H9 (cell line): ENCODE measurements at regions not wholly inside any gene's neighbourhood (a gene's known extent, or its start where the extent isn't known, plus 50 kb on each side); places are given as distances from the start of the nearest gene placed in this dataset.

Source experiments
- DNase-seq: peaks from one replicate; pipeline ENCODE4 v3.0.0-alpha.2; 2017
- H2AFZ ChIP-seq: one replicate; pipeline ENCODE4 v1.6.1; 2013; ENCODE audit warnings: mild to moderate bottlenecking, low read length, control low read depth, moderate library complexity
- H2AK5ac ChIP-seq: 2 replicates; pipeline ENCODE4 v1.6.1; 2013; ENCODE audit warnings: low read length, control low read depth, mixed read lengths; ENCODE audit not compliant: insufficient read length
- H2BK120ac ChIP-seq: one replicate; pipeline ENCODE4 v1.6.1; 2013; ENCODE audit warnings: low read depth, mild to moderate bottlenecking, low read length, control low read depth, inconsistent platforms; ENCODE audit not compliant: poor library complexity, severe bottlenecking
- H2BK12ac ChIP-seq: 2 replicates; pipeline ENCODE4 v1.6.1; 2013; ENCODE audit warnings: low read length, control low read depth, mixed read lengths, low read depth; ENCODE audit not compliant: insufficient read length
- H2BK15ac ChIP-seq: 2 replicates; pipeline ENCODE4 v1.6.1; 2013; ENCODE audit warnings: low read depth, low read length, control low read depth
- H2BK20ac ChIP-seq: one replicate; pipeline ENCODE4 v1.6.1; 2013; ENCODE audit warnings: low read depth, mild to moderate bottlenecking, low read length, control low read depth, inconsistent platforms; ENCODE audit not compliant: poor library complexity, severe bottlenecking
- H2BK5ac ChIP-seq: 2 replicates; pipeline ENCODE4 v1.6.1; 2013; ENCODE audit warnings: low read length, control low read depth, mixed read lengths; ENCODE audit not compliant: insufficient read length
- H3K14ac ChIP-seq: 2 replicates; pipeline ENCODE4 v1.6.1; 2013; ENCODE audit warnings: low read length, control low read depth; ENCODE audit not compliant: insufficient read depth
- H3K18ac ChIP-seq: 2 replicates; pipeline ENCODE4 v1.6.1; 2013; ENCODE audit warnings: low read depth, mild to moderate bottlenecking, mixed read lengths, low read length, control low read depth; ENCODE audit not compliant: insufficient read length
- H3K23ac ChIP-seq: 2 replicates; pipeline ENCODE4 v1.6.1; 2013; ENCODE audit warnings: low read length, control low read depth, mixed read lengths, low read depth; ENCODE audit not compliant: insufficient read length
- H3K23me2 ChIP-seq: 2 replicates; pipeline ENCODE4 v1.6.1; 2013; ENCODE audit warnings: low read depth, mild to moderate bottlenecking, mixed read lengths, low read length, control low read depth; ENCODE audit not compliant: insufficient read length, poor library complexity, severe bottlenecking
- H3K27ac ChIP-seq: 2 replicates; pipeline ENCODE4 v1.5.1; 2013; ENCODE audit warnings: low read length, control low read depth, mixed read lengths, low read depth; ENCODE audit not compliant: insufficient read length
- H3K27me3 ChIP-seq: 2 replicates; pipeline ENCODE4 v1.6.1; 2013; ENCODE audit warnings: low read length, control low read depth, inconsistent platforms; ENCODE audit not compliant: insufficient read depth
- H3K4ac ChIP-seq: 2 replicates; pipeline ENCODE4 v1.6.1; 2013; ENCODE audit warnings: low read depth, mild to moderate bottlenecking, control low read depth, inconsistent platforms, low read length, moderate library complexity
- H3K4me1 ChIP-seq: 2 replicates; pipeline ENCODE4 v1.6.1; 2013; ENCODE audit warnings: low read length, control low read depth, inconsistent platforms; ENCODE audit not compliant: insufficient read depth
- H3K4me2 ChIP-seq: 2 replicates; pipeline ENCODE4 v1.6.1; 2013; ENCODE audit warnings: low read length, control low read depth, mixed read lengths; ENCODE audit not compliant: insufficient read length, insufficient read depth
- H3K56ac ChIP-seq: 2 replicates; pipeline ENCODE4 v1.6.1; 2013; ENCODE audit warnings: low read depth, mild to moderate bottlenecking, mixed read lengths, low read length, control low read depth; ENCODE audit not compliant: insufficient read length
- H3K79me1 ChIP-seq: 2 replicates; pipeline ENCODE4 v1.6.1; 2013; ENCODE audit warnings: low read depth, mild to moderate bottlenecking, moderate library complexity, low read length, control low read depth, inconsistent platforms; ENCODE audit not compliant: insufficient read depth, poor library complexity, severe bottlenecking
- H3K79me2 ChIP-seq: 2 replicates; pipeline ENCODE4 v1.6.1; 2013; ENCODE audit warnings: low read length, control low read depth, inconsistent platforms; ENCODE audit not compliant: insufficient read depth
- H3K9ac ChIP-seq: 2 replicates; pipeline ENCODE4 v1.6.1; 2013; ENCODE audit warnings: low read length, control low read depth, mixed read lengths; ENCODE audit not compliant: insufficient read length; ENCODE audit errors: extremely low read depth
- H3K9me3 ChIP-seq: one replicate; pipeline ENCODE4 v1.6.1; 2013; ENCODE audit warnings: low read depth, low read length, inconsistent platforms; ENCODE audit not compliant: control insufficient read depth
- H3T11ph ChIP-seq: one replicate; pipeline ENCODE4 v1.6.1; 2013; ENCODE audit warnings: mild to moderate bottlenecking, low read length, control low read depth, inconsistent platforms
- H4K20me1 ChIP-seq: one replicate; pipeline ENCODE4 v1.6.1; 2013; ENCODE audit not compliant: control insufficient read depth, insufficient read length, insufficient read depth
- H4K5ac ChIP-seq: 2 replicates; pipeline ENCODE4 v1.6.1; 2013; ENCODE audit warnings: low read depth, mild to moderate bottlenecking, mixed read lengths, low read length, control low read depth; ENCODE audit not compliant: insufficient read length
- H4K8ac ChIP-seq: replicated peaks from 2 replicates; pipeline ENCODE4 v1.6.1; 2013; ENCODE audit warnings: low read length, control low read depth, mixed read lengths, low read depth; ENCODE audit not compliant: insufficient read length
- H4K91ac ChIP-seq: 2 replicates; pipeline ENCODE4 v1.6.1; 2013; ENCODE audit warnings: low read depth, mild to moderate bottlenecking, moderate library complexity, mixed read lengths, low read length, control low read depth; ENCODE audit not compliant: insufficient read length
- H3K27ac Mint-ChIP-seq, 3 experiments: 2 replicates in 2 of 3; 3 replicates in 1 of 3; pipeline ENCODE4 v1.8.0; 2020 to 2021; ENCODE audit warnings: mixed read lengths in 3 of 3, mild to moderate bottlenecking in 1 of 3, moderate library complexity in 1 of 3
- H3K27me3 Mint-ChIP-seq: 2 replicates; pipeline ENCODE4 v1.8.0; 2021; ENCODE audit warnings: low read depth, mild to moderate bottlenecking, moderate library complexity, mixed read lengths
- H3K36me3 Mint-ChIP-seq, 3 experiments: 2 replicates in 2 of 3; 3 replicates in 1 of 3; pipeline ENCODE4 v1.8.0; 2020 to 2021; ENCODE audit warnings: low read depth in 3 of 3, mixed read lengths in 3 of 3; ENCODE audit not compliant: insufficient read depth in 1 of 3
- H3K4me1 Mint-ChIP-seq, 2 experiments: 2 replicates each; pipeline ENCODE4 v1.8.0; 2020; ENCODE audit warnings: mixed read lengths in 2 of 2
- H3K4me3 Mint-ChIP-seq, 2 experiments: 2 replicates in 1 of 2; 3 replicates in 1 of 2; pipeline ENCODE4 v1.8.0; 2020 to 2021; ENCODE audit warnings: mild to moderate bottlenecking in 2 of 2, mixed read lengths in 2 of 2, moderate library complexity in 1 of 2
- H3K9me3 Mint-ChIP-seq, 2 experiments: 2 replicates in 1 of 2; 3 replicates in 1 of 2; pipeline ENCODE4 v1.8.0; 2020; ENCODE audit warnings: mild to moderate bottlenecking in 2 of 2, mixed read lengths in 2 of 2, moderate library complexity in 1 of 2
- TF ChIP-seq, protein P1 (sequence below): fragments of 200-600 bp; sonication (generic); conservative IDR thresholded peaks from 3 replicates; pipeline ENCODE4 v1.8.0; 2021; ENCODE audit warnings: antibody characterized with exemption, mild to moderate bottlenecking

DNA sequence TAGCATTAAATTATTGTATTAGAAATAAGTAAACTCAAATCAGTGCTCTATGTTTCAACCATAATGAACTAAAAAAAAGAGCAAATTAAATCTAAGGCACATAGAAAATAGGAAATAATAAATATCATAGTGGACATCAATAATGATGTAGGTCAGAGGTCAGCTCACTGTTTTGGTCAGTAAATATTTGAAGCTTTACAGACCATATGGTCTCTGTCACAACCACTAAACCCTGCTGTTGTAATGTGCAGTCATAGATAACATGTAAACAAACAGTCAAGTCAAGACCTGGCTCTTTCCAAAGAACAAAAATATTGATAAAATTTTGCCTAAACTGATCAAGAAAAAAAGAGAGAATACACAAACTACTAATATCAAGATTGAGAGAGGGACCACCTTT, 615.0 kb downstream of the SH2D4B start:
- no peak overlapping the region for H3K27ac ChIP-seq
- no peaks in the 10 kb centered on the region for H4K20me1 ChIP-seq
- Mint-ChIP-seq H3K9me3 (no peaks in the 10 kb centered on the region), H3K27me3 (no peaks in the 10 kb centered on the region), H3K36me3 (no peaks in the 10 kb centered on the region), H3K4me3 (no peak overlapping the region), H3K4me1 (no peaks in the 10 kb centered on the region), H3K27ac (no peak overlapping the region)
- no peaks in the 10 kb centered on the region for H3K23me2 ChIP-seq
- no peaks in the 10 kb centered on the region for H3K27me3 ChIP-seq
- H3K79me1 ChIP-seq, result no peaks in the 10 kb centered on the region
- H3K14ac ChIP-seq, result no peak overlapping the region
- H4K8ac ChIP-seq, result no peak overlapping the region
- H2BK12ac ChIP-seq, result no peak overlapping the region
- H2BK120ac ChIP-seq, result no peak overlapping the region
- DNase-seq, result no peak
- TF ChIP-seq, protein P1, sequence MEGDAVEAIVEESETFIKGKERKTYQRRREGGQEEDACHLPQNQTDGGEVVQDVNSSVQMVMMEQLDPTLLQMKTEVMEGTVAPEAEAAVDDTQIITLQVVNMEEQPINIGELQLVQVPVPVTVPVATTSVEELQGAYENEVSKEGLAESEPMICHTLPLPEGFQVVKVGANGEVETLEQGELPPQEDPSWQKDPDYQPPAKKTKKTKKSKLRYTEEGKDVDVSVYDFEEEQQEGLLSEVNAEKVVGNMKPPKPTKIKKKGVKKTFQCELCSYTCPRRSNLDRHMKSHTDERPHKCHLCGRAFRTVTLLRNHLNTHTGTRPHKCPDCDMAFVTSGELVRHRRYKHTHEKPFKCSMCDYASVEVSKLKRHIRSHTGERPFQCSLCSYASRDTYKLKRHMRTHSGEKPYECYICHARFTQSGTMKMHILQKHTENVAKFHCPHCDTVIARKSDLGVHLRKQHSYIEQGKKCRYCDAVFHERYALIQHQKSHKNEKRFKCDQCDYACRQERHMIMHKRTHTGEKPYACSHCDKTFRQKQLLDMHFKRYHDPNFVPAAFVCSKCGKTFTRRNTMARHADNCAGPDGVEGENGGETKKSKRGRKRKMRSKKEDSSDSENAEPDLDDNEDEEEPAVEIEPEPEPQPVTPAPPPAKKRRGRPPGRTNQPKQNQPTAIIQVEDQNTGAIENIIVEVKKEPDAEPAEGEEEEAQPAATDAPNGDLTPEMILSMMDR, result no peak
- no peak overlapping the region for H2BK15ac ChIP-seq
- no peak overlapping the region for H3T11ph ChIP-seq
- no peaks in the 10 kb centered on the region for H3K4me1 ChIP-seq
- no peaks in the 10 kb centered on the region for H3K9me3 ChIP-seq
- no peak overlapping the region for H2AFZ ChIP-seq
- H3K23ac ChIP-seq, result no peak overlapping the region
- H4K5ac ChIP-seq, result no peak overlapping the region
- H3K4ac ChIP-seq, result no peak overlapping the region
- H2BK20ac ChIP-seq, result no peak overlapping the region
- H3K18ac ChIP-seq, result no peak overlapping the region
- no peaks in the 10 kb centered on the region for H3K79me2 ChIP-seq
- H3K4me2 ChIP-seq, result no peak overlapping the region
- no peak overlapping the region for H3K9ac ChIP-seq
- no peak overlapping the region for H2AK5ac ChIP-seq
- no peak overlapping the region for H2BK5ac ChIP-seq
- no peak overlapping the region for H3K56ac ChIP-seq
- H4K91ac ChIP-seq, result no peak overlapping the region
